ENCODE measurements at regions not wholly inside any gene's neighbourhood (a gene's known extent, or its start where the extent isn't known, plus 50 kb on each side); places are given as distances from the start of the nearest gene placed in this dataset.

- Histone ChIP-seq H3K36me3 (ENCODE audit: control insufficient read depth, insufficient read depth, low read length, severe bottlenecking) (no peaks in the 10 kb centered on the region), H3K4me3 (ENCODE audit: low read length) (no peak overlapping the region), H3K9me3 (ENCODE audit: control insufficient read depth, low read length) (no peaks in the 10 kb centered on the region), H3K4me1 (ENCODE audit: control insufficient read depth, insufficient read depth, low read length) (peaks cover 16% of the 10 kb centered on the region), H3K27me3 (replicated peaks; ENCODE audit: control insufficient read depth, insufficient read depth, low read length) (no peaks in the 10 kb centered on the region), H3K9ac (ENCODE audit: low read length) (no peak overlapping the region)
- DNase-seq (ENCODE audit: low read depth), result no peak
Measured at GRCh38 chr1:79979346-79979745, 972.8 kb upstream of the ADGRL4 start.

- H3K36me3 ChIP-seq (ENCODE audit: control insufficient read depth, insufficient read depth, low read length, severe bottlenecking), result no peaks in the 10 kb centered on the region
- DNase-seq (ENCODE audit: low read depth), result no peak
- H3K9me3 ChIP-seq (ENCODE audit: control insufficient read depth, low read length), result no peaks in the 10 kb centered on the region
- H3K27me3 ChIP-seq (replicated peaks; ENCODE audit: control insufficient read depth, insufficient read depth, low read length), result no peaks in the 10 kb centered on the region
- no peak overlapping the region for H3K9ac ChIP-seq (ENCODE audit: low read length)
- H3K4me1 ChIP-seq (ENCODE audit: control insufficient read depth, insufficient read depth, low read length), result no peaks in the 10 kb centered on the region
- H3K4me3 ChIP-seq (ENCODE audit: low read length), result no peak overlapping the region
Measured at GRCh38 chr1:79976287-79976686, 969.8 kb upstream of the ADGRL4 start.

- Histone ChIP-seq H3K36me3 (ENCODE audit: control insufficient read depth, insufficient read depth, low read length, severe bottlenecking) (no peaks in the 10 kb centered on the region), H3K4me3 (ENCODE audit: low read length) (no peak overlapping the region), H3K4me1 (ENCODE audit: control insufficient read depth, insufficient read depth, low read length) (no peaks in the 10 kb centered on the region), H3K9ac (ENCODE audit: low read length) (no peak overlapping the region), H3K9me3 (ENCODE audit: control insufficient read depth, low read length) (no peaks in the 10 kb centered on the region), H3K27me3 (replicated peaks; ENCODE audit: control insufficient read depth, insufficient read depth, low read length) (no peaks in the 10 kb centered on the region)
- DNase-seq (ENCODE audit: low read depth), result no peak
Measured at GRCh38 chr1:79974659-79975058, 968.1 kb upstream of the ADGRL4 start.

- H3K4me1 ChIP-seq (ENCODE audit: control insufficient read depth, insufficient read depth, low read length), result no peaks in the 10 kb centered on the region
- no peak for DNase-seq (ENCODE audit: low read depth)
- no peaks in the 10 kb centered on the region for H3K36me3 ChIP-seq (ENCODE audit: control insufficient read depth, insufficient read depth, low read length, severe bottlenecking)
- no peak overlapping the region for H3K4me3 ChIP-seq (ENCODE audit: low read length)
- no peaks in the 10 kb centered on the region for H3K9me3 ChIP-seq (ENCODE audit: control insufficient read depth, low read length)
- no peak overlapping the region for H3K9ac ChIP-seq (ENCODE audit: low read length)
- no peaks in the 10 kb centered on the region for H3K27me3 ChIP-seq (replicated peaks; ENCODE audit: control insufficient read depth, insufficient read depth, low read length)
Measured at GRCh38 chr1:79969886-79970285, 963.4 kb upstream of the ADGRL4 start.

- Histone ChIP-seq H3K9me3 (ENCODE audit: control insufficient read depth, low read length) (no peaks in the 10 kb centered on the region), H3K4me3 (ENCODE audit: low read length) (no peak overlapping the region), H3K9ac (ENCODE audit: low read length) (no peak overlapping the region), H3K36me3 (ENCODE audit: control insufficient read depth, insufficient read depth, low read length, severe bottlenecking) (no peaks in the 10 kb centered on the region), H3K27me3 (replicated peaks; ENCODE audit: control insufficient read depth, insufficient read depth, low read length) (no peaks in the 10 kb centered on the region), H3K4me1 (ENCODE audit: control insufficient read depth, insufficient read depth, low read length) (no peaks in the 10 kb centered on the region)
- no peak for DNase-seq (ENCODE audit: low read depth)
Measured at GRCh38 chr1:79966438-79966837, 959.9 kb upstream of the ADGRL4 start.

GRCh38 chr1:79959635-79960034, 953.1 kb upstream of the ADGRL4 start:
- H3K9ac ChIP-seq (ENCODE audit: low read length), result no peak overlapping the region
- no peaks in the 10 kb centered on the region for H3K4me1 ChIP-seq (ENCODE audit: control insufficient read depth, insufficient read depth, low read length)
- H3K36me3 ChIP-seq (ENCODE audit: control insufficient read depth, insufficient read depth, low read length, severe bottlenecking), result no peaks in the 10 kb centered on the region
- H3K27me3 ChIP-seq (replicated peaks; ENCODE audit: control insufficient read depth, insufficient read depth, low read length), result no peaks in the 10 kb centered on the region
- DNase-seq (ENCODE audit: low read depth), result no peak
- H3K9me3 ChIP-seq (ENCODE audit: control insufficient read depth, low read length), result peaks cover 10% of the 10 kb centered on the region
- H3K4me3 ChIP-seq (ENCODE audit: low read length), result no peak overlapping the region

- no peaks in the 10 kb centered on the region for H3K4me1 ChIP-seq (ENCODE audit: control insufficient read depth, insufficient read depth, low read length)
- peaks cover 30% of the 10 kb centered on the region for H3K9me3 ChIP-seq (ENCODE audit: control insufficient read depth, low read length)
- no peak overlapping the region for H3K9ac ChIP-seq (ENCODE audit: low read length)
- H3K4me3 ChIP-seq (ENCODE audit: low read length), result no peak overlapping the region
- no peak for DNase-seq (ENCODE audit: low read depth)
- no peaks in the 10 kb centered on the region for H3K27me3 ChIP-seq (replicated peaks; ENCODE audit: control insufficient read depth, insufficient read depth, low read length)
- H3K36me3 ChIP-seq (ENCODE audit: control insufficient read depth, insufficient read depth, low read length, severe bottlenecking), result no peaks in the 10 kb centered on the region
Measured at GRCh38 chr1:79955966-79956365, 949.4 kb upstream of the ADGRL4 start.

- H3K4me1 ChIP-seq (ENCODE audit: control insufficient read depth, insufficient read depth, low read length), result no peaks in the 10 kb centered on the region
- no peak overlapping the region for H3K9ac ChIP-seq (ENCODE audit: low read length)
- H3K9me3 ChIP-seq (ENCODE audit: control insufficient read depth, low read length), result peaks cover 25% of the 10 kb centered on the region
- H3K36me3 ChIP-seq (ENCODE audit: control insufficient read depth, insufficient read depth, low read length, severe bottlenecking), result no peaks in the 10 kb centered on the region
- no peaks in the 10 kb centered on the region for H3K27me3 ChIP-seq (replicated peaks; ENCODE audit: control insufficient read depth, insufficient read depth, low read length)
- no peak for DNase-seq (ENCODE audit: low read depth)
- H3K4me3 ChIP-seq (ENCODE audit: low read length), result no peak overlapping the region
Measured at GRCh38 chr1:79950511-79950910, 944.0 kb upstream of the ADGRL4 start.

- no peak overlapping the region for H3K9ac ChIP-seq (ENCODE audit: low read length)
- no peaks in the 10 kb centered on the region for H3K4me1 ChIP-seq (ENCODE audit: control insufficient read depth, insufficient read depth, low read length)
- H3K4me3 ChIP-seq (ENCODE audit: low read length), result no peak overlapping the region
- H3K36me3 ChIP-seq (ENCODE audit: control insufficient read depth, insufficient read depth, low read length, severe bottlenecking), result no peaks in the 10 kb centered on the region
- H3K27me3 ChIP-seq (replicated peaks; ENCODE audit: control insufficient read depth, insufficient read depth, low read length), result no peaks in the 10 kb centered on the region
- H3K9me3 ChIP-seq (ENCODE audit: control insufficient read depth, low read length), result peaks cover 1% of the 10 kb centered on the region
- peak; percentile 14 for DNase-seq (ENCODE audit: low read depth)
Measured at GRCh38 chr1:79945391-79945790, 938.9 kb upstream of the ADGRL4 start.

GRCh38 chr1:79929356-79929755, 922.8 kb upstream of the ADGRL4 start:
- Histone ChIP-seq H3K4me1 (ENCODE audit: control insufficient read depth, insufficient read depth, low read length) (no peaks in the 10 kb centered on the region), H3K4me3 (ENCODE audit: low read length) (no peak overlapping the region), H3K36me3 (ENCODE audit: control insufficient read depth, insufficient read depth, low read length, severe bottlenecking) (no peaks in the 10 kb centered on the region), H3K9me3 (ENCODE audit: control insufficient read depth, low read length) (peaks cover under 1% of the 10 kb centered on the region), H3K9ac (ENCODE audit: low read length) (no peak overlapping the region), H3K27me3 (replicated peaks; ENCODE audit: control insufficient read depth, insufficient read depth, low read length) (no peaks in the 10 kb centered on the region)
- DNase-seq (ENCODE audit: low read depth), result no peak

GRCh38 chr1:79928901-79929300, 922.4 kb upstream of the ADGRL4 start:
- DNase-seq (ENCODE audit: low read depth), result no peak
- H3K4me1 ChIP-seq (ENCODE audit: control insufficient read depth, insufficient read depth, low read length), result no peaks in the 10 kb centered on the region
- H3K27me3 ChIP-seq (replicated peaks; ENCODE audit: control insufficient read depth, insufficient read depth, low read length), result no peaks in the 10 kb centered on the region
- H3K4me3 ChIP-seq (ENCODE audit: low read length), result no peak overlapping the region
- H3K9me3 ChIP-seq (ENCODE audit: control insufficient read depth, low read length), result peaks cover 5% of the 10 kb centered on the region
- no peak overlapping the region for H3K9ac ChIP-seq (ENCODE audit: low read length)
- no peaks in the 10 kb centered on the region for H3K36me3 ChIP-seq (ENCODE audit: control insufficient read depth, insufficient read depth, low read length, severe bottlenecking)

- Histone ChIP-seq H3K9ac (ENCODE audit: low read length) (no peak overlapping the region), H3K4me3 (ENCODE audit: low read length) (no peak overlapping the region), H3K36me3 (ENCODE audit: control insufficient read depth, insufficient read depth, low read length, severe bottlenecking) (no peaks in the 10 kb centered on the region), H3K4me1 (ENCODE audit: control insufficient read depth, insufficient read depth, low read length) (no peaks in the 10 kb centered on the region), H3K27me3 (replicated peaks; ENCODE audit: control insufficient read depth, insufficient read depth, low read length) (no peaks in the 10 kb centered on the region), H3K9me3 (ENCODE audit: control insufficient read depth, low read length) (peaks cover 10% of the 10 kb centered on the region)
- DNase-seq (ENCODE audit: low read depth), result no peak
Measured at GRCh38 chr1:79920960-79921669, 914.6 kb upstream of the ADGRL4 start.

Measured in adipocyte (in vitro differentiated cells).